Fibroblast of villous mesenchyme (primary cell): ENCODE measurements at regions not wholly inside any gene's neighbourhood (a gene's known extent, or its start where the extent isn't known, plus 50 kb on each side); places are given as distances from the start of the nearest gene placed in this dataset.

ENCODE experiments used
- DNase-seq: peaks from one replicate; pipeline ENCODE4 v3.0.0-alpha.2; 2010; ENCODE audit warnings: low read depth
- H3K4me3 ChIP-seq: 2 replicates; pipeline ENCODE4 v1.5.1; 2011; ENCODE audit warnings: low read depth, mild to moderate bottlenecking, low read length
- CTCF ChIP-seq: IDR thresholded peaks from 2 replicates; pipeline ENCODE4 v1.5.1; 2012; ENCODE audit warnings: low read depth, mild to moderate bottlenecking, low read length; ENCODE audit not compliant: insufficient read depth

- DNase-seq: no peak
- no peak overlapping the region for H3K4me3 ChIP-seq
- TF ChIP-seq CTCF: no peak
Measured at GRCh38 chr1:230016159-230016558, 50.9 kb upstream of the GALNT2 start.
